ENCODE measurements at regions not wholly inside any gene's neighbourhood (a gene's known extent, or its start where the extent isn't known, plus 50 kb on each side); places are given as distances from the start of the nearest gene placed in this dataset.
A peak's percentile ranks its signal among the peaks of the same experiment; 100 is the strongest.

DNA sequence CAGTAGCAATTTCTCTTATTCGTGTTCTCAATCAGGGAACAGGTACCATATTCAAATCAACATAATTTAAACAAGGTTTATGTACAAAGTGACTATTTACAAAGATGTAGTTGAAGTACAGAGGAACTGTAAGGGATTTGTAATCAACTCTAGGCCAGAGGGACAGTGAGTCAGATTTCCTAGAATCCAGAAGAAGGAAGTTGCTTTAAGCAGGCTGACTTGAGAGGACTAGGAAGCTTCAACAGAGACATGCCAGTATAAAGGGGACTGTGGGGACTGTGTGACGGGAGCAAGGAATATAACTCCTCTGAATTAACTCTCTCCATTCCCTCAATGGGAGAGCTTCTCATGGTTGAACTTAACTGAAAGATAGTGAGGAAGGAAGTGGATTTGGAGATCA lies 427.4 kb upstream of the JAG1 start:
- no peak for DNase-seq

DNA sequence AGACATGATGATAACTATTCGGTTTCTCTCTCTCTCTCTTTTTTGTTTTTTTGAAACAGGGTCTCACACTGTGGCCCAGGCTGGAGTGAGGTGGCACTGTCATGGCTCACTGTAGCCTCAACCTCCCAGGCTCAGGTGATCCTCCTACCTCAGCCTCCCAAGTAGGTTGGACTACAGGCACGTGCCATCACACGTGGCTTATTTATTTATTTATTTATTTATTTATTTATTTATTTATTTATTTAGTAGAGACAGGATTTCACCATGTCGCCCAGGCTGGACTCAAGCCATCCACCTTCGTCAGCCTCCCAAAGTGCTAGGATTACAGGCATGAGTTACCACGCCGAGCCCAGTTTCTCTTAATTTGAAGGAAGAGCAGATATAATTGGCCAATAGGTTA lies 427.9 kb upstream of the JAG1 start:
- no peak for DNase-seq

DNA sequence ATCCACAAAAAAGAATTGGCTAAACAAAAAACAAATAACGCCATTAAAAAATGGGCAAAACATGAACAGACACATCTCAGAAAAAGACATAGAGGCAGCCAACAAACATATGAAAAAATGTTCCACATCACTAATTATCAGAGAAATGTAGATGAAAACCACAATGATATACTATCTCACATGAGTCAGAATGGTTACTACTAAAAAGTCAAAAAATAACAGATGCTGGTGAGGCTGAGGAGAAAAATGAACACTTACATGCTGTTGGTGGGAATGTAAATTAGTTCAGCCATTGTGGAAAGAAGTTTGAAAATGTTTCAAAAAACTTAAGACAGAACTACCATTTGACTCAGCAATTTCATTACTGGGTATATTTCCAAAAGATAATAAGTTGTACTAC lies 430.1 kb upstream of the JAG1 start:
- DNase-seq, result peak; percentile 43

DNA sequence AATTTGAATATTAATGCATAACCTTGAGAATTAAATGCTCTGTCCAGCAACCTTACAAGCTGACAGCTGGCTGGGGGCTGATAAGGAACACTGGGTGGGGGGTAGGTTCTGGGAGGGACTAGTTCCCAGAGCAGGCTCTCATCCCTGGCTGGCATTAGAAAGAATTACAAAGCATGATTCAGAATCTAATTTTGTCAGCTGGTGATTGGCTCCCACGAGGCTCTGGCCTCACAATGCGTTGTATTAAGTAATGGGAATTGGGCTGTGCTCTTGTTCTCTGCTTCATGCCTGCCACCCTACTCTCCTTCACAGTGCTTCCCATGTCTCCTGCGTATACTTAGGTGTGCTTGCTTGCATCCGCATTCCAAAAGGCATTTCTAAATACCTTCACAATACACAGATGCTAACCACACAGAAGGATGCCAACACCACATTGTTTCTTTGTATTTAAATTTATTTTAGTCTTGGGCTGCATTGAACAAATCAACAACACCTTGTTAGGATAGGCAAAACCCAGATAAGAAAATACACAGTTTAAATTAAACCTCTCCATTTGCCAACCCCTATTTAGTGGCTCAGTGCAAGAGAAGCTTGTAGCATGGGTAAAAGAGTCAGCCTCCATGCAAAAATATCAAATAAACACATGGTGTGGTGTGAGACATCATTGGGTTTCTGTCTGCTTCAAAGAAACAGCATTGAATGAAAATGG lies 434.5 kb upstream of the JAG1 start:
- DNase-seq, result no peak

DNA sequence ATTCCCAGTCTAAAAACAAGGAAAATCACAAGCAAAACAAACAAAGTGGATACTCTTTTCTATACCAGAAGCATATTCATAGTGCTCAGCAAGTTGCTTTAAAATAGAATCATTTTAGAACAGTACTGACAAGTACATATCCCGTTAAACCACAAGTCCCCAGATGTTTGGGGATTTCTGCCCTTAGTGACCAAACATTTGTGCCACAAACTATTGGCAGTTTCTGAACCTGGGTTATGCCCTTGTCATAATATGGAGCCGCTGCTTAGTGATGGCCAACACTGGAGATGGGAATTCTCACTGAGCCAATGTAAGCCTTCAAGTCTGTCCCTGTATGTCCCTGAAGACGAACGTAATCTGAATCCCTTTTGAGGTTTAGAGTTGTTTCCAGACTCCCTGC lies 436.7 kb upstream of the JAG1 start:
- no peak for DNase-seq

DNA sequence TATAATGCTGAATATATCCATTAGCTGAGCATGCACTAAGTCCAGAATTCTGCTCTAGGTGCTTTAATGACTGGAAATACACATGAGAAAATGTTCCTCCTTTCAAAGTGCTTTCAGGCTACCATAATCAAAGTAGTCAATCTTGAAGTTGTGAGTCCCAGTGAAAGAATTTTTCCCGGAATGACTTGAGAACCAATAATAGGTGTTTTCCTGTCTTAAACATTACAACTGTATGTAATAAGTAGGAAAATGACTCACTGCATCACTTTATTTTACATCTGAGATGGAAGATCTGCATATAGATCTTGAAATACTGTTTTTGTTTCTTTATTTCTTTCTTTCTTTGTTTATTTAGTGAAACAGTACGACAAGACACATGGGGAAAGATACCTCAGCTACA lies 437.4 kb upstream of the JAG1 start:
- peak; percentile 61 for DNase-seq

DNA sequence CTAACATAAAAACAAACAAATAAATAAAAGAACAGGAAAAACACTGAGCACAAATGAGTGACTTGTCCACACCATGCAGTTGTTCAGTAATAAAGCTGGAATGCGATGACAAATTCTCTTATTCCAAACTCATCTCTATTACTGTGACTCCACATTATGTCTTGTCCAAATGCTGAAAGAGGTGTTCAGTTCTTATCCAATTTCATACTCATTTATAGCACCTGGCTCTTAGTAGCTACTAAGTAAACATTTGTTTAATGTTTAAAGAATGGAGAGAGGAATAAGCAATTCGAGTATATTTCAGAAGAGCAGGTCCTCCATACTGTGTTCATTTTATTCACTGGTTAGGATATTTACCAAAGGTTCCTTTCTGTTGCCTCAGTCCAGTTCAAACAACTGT lies 439.0 kb upstream of the JAG1 start:
- DNase-seq, result no peak

DNA sequence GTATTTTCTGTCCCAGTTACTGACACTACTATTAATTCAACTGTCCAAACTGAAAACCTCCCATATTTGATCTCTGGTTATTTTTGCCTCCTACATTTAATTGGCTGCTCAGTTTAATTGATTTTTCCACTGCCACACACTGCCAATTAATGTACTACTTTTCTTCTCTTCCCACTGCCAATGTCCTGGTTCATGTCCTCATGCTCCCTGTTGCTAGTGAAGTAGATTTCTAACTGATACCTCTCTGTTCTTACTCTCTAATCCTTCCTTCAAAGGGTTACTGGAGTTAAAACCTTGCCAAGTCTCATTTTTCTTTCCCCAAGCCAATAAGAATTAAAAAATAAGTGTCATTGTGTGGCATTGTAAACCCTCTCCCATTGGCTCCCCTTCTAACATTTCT lies 440.6 kb upstream of the JAG1 start:
- no peak for DNase-seq

DNA sequence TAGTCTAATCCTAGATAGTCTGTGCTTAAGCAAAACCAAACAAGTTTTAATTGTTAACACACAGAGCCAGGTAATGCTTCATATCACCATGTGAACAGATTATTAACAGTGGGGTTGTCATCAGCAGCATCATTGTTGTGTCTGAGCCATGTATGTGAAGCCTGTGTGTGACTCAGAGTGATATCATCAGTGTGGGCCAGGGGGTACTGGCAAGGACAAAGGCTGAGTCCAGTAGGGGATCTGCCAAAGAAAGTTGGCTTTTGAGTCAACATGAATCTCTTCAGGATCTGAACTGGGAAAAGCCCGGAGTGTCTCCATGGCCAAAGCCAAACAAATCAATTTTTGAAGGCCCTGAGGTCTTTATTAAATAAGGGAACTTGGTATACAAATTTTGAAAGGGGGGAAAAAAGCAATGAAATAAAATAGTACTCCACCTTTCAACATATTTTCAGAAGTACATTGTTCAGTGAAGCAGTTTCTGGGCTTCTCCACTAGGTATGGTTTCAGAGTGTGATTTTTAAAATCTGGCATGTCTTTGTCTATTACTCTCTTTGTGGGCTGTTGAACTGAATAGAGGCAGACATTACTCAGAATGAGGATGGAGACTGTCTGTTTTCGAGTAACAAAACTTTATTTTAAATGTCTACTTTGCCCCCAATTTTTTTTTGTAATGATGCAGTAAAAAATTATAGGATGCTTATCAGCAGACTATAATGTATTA lies 444.2 kb upstream of the JAG1 start:
- peak; percentile 84 for DNase-seq

DNA sequence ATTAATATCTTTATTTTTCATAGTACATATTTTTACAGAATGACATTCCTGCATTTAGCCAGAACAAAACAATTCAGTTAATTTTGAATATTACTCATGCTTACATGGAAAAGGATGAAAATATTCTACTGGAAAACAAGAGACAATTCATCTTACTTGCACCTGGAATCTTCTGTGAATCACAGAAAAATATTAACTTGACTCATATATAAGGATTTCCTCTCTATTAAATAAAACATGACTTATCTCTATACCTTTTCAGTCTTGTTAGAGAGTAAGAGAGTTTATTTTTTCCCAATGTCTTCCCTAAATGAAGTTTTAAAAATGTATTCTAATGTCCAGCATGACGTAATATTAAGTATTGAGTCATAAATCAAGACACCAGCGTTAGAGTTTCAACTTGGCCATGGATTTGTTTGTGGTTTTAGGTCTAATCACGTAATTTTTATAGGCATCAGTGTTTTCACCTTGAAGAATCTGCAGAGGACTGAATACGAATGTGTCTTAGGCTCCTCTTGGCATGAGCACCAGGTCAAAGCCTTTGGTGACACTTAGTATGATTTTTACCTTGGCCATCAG lies 445.1 kb upstream of the JAG1 start:
- DNase-seq, result peak; percentile 58

DNA sequence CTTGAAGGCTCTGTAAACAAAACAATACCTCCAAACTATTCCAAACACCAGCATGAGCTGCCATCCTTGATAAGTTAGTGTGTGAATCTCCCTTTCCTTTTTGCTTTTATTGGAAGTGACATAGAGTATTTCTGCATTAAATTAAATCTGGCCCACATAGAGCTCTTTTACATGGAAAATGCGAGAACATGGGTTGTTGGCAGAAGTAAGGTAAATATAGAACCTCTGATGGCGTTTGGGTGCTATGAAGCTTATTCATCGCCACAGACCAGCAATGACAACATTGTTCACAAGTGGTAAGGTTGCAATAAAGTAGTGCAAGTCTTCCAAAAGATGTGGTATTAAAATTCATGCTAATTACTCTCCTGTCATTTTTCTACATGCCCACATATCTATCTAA lies 445.8 kb upstream of the JAG1 start:
- DNase-seq, result peak; percentile 29

DNA sequence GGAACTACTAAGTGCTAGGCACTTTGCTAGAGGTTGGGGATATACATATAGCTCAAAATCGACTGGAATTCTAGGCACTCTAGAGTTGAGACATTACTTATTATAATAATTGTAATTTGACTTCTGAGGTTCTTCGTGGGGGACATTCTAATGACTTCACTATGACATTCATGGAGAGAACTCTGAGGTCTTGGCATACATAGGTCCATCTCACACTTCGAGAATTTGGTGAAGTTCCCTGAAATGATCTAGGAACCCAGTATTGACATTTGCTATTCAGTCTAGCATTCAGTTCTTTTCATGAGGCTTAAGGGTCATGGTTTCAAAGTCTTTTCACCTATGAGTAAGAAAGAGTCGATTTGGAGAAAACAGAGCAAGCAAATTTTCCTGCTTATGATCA lies 446.6 kb upstream of the JAG1 start:
- peak; percentile 66 for DNase-seq

DNA sequence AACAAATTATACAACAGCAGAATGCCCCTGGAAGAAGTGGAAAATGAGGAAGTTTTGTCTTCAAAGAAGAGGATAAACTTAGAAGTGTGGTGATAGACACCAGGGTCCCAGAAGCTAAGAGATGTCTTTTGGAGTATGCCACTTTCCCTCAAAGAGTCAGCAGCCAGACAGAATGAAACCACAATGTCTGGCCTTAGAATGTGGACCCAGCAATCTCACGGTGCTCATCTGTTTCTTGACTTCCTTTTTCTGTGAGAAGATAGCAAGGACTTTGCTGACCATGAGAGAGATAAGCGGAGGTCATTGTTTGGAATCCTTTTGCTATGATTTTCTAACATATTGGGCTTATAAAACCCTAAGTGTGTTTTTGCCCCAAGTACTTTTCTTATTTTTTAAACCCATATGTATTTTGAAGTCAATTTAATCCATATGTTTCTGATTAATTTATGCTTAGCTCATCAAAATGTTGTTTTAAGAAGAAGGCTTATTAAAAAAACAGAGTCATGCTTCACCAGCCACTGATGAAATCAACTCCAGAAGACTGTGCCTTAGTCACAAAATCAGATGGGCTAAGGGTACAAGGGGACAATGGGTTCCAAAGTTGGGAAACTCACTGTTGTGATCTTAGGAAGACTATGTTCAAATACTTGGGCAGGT lies 451.2 kb upstream of the JAG1 start:
- DNase-seq, result peak; percentile 36

DNA sequence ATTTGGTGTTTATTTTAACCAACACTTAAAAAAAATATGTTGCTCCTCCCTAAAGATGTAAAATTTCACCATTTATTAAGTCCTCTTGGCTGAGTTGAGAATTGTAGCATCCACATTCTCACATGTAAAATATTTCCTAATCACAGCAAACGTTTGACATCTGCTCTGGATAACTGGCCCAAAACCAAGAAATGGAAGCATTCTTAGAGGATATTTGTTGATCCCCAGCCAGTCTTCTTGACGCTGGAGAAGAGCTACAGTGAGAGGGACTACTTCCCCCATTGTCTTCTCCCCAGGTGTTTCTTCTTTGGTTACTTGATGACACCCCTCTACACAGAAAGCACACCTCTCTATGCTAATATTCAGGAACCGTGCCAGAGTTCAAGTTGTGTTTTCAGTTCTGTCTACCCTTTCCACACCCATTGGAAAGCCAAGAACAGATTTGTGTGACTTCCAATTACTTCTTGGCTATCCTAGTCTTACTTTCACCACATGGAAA lies 454.5 kb upstream of the JAG1 start:
- peak; percentile 81 for DNase-seq

DNA sequence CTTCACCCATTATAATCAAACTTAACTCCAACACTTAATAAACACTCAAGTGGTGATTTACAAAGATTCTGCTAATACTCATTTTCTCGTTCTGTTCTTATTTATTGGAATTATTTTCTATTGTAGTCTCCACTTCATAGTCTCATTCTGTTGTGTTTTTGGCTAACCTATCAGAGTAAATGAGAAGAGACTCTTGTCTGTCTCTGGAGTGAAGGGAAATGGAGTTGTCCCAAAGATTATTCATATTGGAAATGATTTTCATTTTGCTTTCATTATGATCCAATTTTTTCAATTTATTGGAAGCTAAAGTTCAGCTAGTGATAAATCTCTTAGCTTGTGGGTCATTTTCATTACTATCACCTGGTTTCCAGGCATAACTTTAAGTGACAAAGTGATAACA lies 454.9 kb upstream of the JAG1 start:
- DNase-seq, result no peak

DNA sequence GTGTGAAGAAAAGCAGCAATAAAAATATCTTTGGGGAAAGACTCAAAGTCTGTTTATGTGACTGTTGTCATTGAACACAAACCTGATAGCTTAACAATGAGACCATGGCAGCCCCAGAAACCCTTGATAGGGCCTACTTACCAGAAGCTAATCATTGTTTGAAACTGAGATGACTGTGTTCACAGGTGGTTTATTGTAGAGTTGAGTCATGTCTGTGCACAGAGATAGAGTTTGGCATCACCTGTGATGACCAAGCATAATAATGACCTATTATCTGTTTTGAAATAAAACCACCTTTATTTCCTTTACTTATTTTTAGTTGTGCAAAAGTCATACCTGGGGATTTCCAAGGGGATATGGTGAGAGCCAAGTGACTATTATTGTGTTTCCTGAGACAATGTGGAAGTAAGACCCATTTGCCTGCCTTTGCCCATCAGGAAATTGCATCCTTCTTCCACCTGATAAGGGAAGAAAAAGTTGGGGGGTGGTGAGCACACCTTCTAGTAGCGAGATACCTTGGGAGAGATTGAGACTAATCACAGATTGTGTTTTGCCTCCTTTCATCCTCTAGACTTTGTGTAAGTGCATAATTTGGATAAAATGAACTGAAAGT lies 456.9 kb upstream of the JAG1 start:
- DNase-seq, result no peak

DNA sequence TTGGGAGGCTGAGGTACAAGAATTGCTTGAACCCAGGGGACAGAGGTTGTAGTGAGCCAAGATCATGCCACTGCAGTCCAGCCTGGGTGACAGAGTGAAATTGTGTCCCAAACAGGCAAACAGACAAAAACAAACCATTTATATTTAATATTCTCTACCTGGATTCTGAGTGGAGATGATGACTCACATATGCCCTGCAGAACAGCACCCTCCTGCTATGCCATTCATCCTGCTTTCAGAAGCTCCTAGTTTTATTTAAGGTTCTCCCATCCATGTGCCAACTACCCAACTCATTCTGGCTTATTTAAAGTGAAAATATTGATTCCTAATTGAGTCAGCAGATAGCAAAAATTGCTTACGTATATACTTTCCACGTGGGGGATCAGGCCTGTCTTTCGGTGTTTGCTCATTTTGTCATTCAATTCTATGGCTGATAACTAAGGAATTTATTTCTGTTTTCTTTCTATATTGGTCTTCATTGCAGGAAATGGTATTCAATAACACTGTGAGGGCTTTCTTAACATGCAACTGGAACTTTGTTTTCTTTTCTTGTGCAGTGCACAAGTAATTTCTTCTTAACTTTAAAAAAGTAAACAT lies 459.1 kb upstream of the JAG1 start:
- DNase-seq, result no peak

DNA sequence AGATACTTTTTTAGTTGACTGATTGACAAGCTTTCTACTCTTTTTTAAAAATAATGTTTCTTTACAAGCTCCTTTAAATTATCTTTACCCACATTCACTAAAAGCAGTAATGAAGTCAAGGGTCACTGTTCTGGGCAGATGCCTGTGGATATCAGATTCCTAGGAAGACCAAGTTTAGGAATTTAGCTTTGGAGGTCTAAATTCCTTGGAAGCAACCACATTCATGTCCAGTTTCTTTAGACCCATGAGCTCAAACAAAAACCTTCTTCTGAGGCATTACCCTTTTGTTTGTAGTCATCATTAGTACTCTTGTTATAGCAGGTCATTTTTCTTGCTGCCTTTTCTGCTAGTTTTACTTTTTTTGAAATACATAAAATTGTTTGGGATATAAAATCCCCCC lies 462.9 kb upstream of the JAG1 start:
- DNase-seq, result peak; percentile 49

DNA sequence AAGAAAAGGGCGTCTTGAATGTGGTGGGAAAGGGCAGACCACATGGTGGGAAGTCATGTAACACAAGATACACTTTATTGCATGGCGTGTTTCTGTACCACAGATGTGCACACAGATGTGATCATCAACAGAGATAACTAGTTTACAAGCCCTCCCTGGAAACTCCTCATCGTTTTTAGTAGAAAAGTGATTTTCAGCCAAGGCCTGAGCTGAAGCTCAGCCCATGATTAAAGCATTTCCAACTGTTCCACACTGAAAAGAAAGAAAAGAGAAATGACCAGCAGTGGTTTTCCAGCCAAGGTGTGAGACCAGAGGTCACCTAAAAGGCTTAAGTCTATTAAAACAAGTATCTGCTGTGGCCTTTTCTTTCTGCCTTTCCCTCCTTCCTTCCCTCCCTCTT lies 463.9 kb upstream of the JAG1 start:
- no peak for DNase-seq

DNA sequence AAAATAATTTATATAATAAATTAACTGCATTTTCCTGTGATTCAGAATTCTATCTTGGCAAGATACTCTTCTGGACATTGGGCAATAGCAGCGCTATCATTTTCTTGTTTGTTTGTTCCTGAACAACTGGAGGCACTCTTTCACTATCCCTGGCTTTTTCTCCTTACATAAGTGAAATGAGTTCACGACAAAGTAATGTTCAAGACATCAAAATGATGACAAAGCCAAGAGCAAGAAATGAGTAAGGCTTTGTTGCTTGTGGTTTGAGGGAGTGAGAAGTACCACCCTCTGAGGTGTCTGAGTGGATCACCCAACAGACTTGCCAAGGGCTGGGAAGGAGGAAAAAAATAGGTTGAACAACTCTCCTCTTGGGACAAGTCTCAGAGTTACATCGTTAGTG lies 466.6 kb upstream of the JAG1 start:
- DNase-seq, result peak; percentile 77

DNA sequence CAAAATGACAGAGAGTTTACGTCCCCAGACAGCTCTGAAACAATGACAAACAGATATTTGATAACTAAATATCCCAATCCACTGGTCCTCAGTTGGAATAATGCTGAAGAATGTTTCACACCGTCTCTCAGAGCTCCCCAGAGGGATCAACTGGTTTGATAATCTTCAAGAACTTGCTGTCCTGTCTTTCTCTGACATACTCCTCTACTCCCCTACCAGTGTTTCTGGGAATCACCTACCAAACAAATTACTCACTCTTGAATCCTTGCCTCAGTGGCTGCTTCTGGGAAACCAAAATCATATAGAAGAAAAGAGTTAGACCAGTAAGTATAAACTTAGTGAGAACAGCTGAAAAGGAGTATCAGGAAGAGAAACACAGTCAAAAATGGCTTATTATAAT lies 469.7 kb upstream of the JAG1 start:
- no peak for DNase-seq

DNA sequence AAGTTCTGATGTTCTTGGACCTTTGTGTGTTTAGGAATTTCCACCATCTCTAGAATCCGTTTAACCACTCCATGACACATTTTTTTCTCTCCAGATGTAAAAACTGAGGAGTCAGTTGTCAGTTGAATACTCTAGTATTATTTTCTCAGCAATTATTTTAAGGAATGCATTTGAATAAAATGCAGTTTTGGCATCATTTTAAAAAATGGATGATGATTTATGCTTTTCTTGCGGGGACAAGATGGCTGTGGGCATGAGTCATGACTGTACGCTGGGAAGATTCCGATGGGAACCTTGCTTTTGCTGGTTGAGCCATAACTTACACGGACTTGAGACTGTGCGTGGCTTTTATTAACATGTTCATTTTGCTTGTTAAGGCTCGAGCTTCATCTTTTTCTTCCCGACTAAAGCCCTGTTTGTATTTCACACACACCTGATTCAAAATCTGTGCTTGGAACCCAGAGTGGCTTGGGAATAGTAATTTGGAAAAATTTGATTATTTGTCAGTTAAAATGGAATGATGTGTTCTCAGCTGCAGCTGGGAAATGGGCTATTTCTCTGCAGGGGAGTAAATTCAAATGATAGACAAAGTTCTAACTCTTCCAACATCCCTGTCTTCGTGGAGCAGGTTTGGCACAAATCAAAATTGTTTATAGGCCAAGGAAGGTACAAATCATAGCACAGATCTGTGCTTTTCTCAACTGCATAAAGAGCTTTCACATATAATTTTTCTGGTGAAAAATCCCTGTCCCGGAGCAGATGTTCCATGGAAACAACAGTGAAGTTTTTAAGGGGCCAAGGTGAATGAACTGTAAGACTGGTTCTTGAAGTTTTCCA lies 470.5 kb upstream of the JAG1 start:
- peak; percentile 95 for DNase-seq
